Stomach smooth muscle (tissue), 2 donors: ENCODE measurements at regions not wholly inside any gene's neighbourhood (a gene's known extent, or its start where the extent isn't known, plus 50 kb on each side); places are given as distances from the start of the nearest gene placed in this dataset.

Experiments
- H3K27ac ChIP-seq: one replicate; pipeline ENCODE4 v1.7.0; 2013; ENCODE audit warnings: mild to moderate bottlenecking, low read length, inconsistent platforms
- H3K27me3 ChIP-seq, 2 donors: one replicate each; pipeline ENCODE4 v1.7.0; 2013; ENCODE audit warnings: low read length in 2 of 2; ENCODE audit not compliant: insufficient read depth in 2 of 2, control insufficient read depth in 1 of 2
- H3K36me3 ChIP-seq, 2 donors: one replicate each; pipeline ENCODE4 v1.7.0; 2013; ENCODE audit warnings: low read length in 2 of 2; ENCODE audit not compliant: control insufficient read depth in 2 of 2, insufficient read depth in 2 of 2
- H3K4me1 ChIP-seq: one replicate; pipeline ENCODE4 v1.7.0; 2013; ENCODE audit warnings: low read length; ENCODE audit not compliant: control insufficient read depth, insufficient read depth
- H3K4me3 ChIP-seq, 2 donors: one replicate each; pipeline ENCODE4 v1.7.0; 2013; ENCODE audit warnings: low read length in 2 of 2
- H3K9ac ChIP-seq, 2 donors: one replicate each; pipeline ENCODE4 v1.7.0; 2013; ENCODE audit warnings: low read length in 2 of 2, mild to moderate bottlenecking in 1 of 2
- H3K9me3 ChIP-seq, 2 donors: one replicate each; pipeline ENCODE4 v1.7.0; 2013; ENCODE audit warnings: low read length in 2 of 2; ENCODE audit not compliant: control insufficient read depth in 2 of 2
- donor health status: healthy.
- donor health status: Pancreatic carcinoma.

- Histone ChIP-seq H3K9me3 (peaks cover 0 to 9% of the 10 kb centered on the region in 2 donors), H3K4me3 (no peak overlapping the region), H3K9ac (no peak overlapping the region), H3K4me1 (no peaks in the 10 kb centered on the region), H3K27ac (no peak overlapping the region), H3K27me3 (no peaks in the 10 kb centered on the region), H3K36me3 (no peaks in the 10 kb centered on the region)
Observed at GRCh38 chr11:79582434-79582833, 141.6 kb upstream of the TENM4 start.

DNA sequence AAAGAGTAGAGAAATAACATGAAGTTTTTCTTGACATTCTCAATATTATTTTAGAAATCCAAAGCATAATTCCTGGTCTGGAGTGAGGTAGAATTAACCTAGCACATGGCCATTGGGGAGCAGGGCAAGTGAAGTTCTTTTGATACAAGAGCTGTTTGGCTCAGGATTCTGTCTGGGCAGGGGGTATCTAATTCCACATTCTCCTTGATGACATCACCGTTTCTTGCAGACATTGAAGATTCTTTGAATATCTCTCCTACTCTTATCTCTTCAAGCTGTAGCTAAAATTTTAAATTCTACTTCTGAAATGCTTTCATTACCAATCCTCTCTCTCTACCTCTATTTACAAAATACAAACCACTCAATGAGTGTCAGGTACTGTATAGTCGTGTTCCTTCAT lies 138.2 kb upstream of the TENM4 start:
- H3K9me3 ChIP-seq = no peaks in the 10 kb centered on the region
- no peak overlapping the region for H3K27ac ChIP-seq
- no peaks in the 10 kb centered on the region for H3K36me3 ChIP-seq
- H3K9ac ChIP-seq = no peak overlapping the region
- no peak overlapping the region for H3K4me3 ChIP-seq
- H3K4me1 ChIP-seq = no peaks in the 10 kb centered on the region
- no peaks in the 10 kb centered on the region for H3K27me3 ChIP-seq

DNA sequence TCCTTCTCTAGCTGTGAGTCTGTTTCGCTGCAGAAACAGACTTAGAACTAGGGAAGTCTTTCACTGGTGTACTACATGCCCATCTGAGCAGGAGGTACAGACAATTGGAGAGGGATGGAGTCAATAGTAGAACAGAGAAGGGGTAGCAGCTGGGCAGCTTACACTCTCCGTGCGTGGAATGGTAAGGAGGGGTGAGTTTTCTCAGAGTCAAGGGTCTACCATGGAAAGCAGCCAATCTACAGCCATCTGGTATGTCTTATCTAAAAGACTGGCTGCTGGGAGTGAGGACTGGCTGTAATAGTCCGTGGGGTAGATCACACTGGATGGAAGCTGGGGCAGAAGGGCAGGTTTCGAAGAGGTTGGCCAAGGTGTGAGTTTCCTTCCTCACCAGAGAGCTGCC lies 137.3 kb upstream of the TENM4 start:
- Histone ChIP-seq H3K9ac (no peak overlapping the region), H3K27me3 (no peaks in the 10 kb centered on the region), H3K4me1 (no peaks in the 10 kb centered on the region), H3K27ac (no peak overlapping the region), H3K9me3 (no peaks in the 10 kb centered on the region), H3K36me3 (no peaks in the 10 kb centered on the region), H3K4me3 (no peak overlapping the region)

DNA sequence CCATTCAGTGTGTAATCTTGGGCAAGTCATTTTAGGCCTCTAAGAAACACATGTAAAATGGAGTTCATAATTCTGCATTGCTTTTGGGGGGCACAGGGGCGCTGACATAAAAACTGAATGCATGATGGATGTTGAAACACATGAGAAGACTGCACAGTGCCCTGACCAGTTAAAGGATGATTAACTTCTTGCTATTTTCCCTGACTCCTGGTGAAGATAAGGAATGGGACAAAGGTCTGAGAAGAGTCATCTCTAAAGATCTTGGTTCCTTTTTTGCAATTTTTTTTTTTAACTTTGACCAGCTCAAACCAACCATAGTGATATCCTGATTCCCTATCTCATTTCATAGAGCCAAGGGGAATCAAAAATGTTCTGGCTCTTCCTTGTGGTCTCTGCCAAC lies 134.9 kb upstream of the TENM4 start:
- Histone ChIP-seq H3K27me3 (no peaks in the 10 kb centered on the region), H3K9me3 (no peaks in the 10 kb centered on the region), H3K4me1 (no peaks in the 10 kb centered on the region), H3K36me3 (no peaks in the 10 kb centered on the region), H3K9ac (no peak overlapping the region), H3K4me3 (no peak overlapping the region), H3K27ac (no peak overlapping the region)

- Histone ChIP-seq H3K9me3 (peaks cover 0 to 5% of the 10 kb centered on the region in 2 donors), H3K9ac (no peak overlapping the region), H3K4me3 (no peak overlapping the region), H3K27me3 (no peaks in the 10 kb centered on the region), H3K36me3 (no peaks in the 10 kb centered on the region), H3K27ac (no peak overlapping the region), H3K4me1 (no peaks in the 10 kb centered on the region)
Observed at GRCh38 chr11:79570104-79570503, 129.3 kb upstream of the TENM4 start.

DNA sequence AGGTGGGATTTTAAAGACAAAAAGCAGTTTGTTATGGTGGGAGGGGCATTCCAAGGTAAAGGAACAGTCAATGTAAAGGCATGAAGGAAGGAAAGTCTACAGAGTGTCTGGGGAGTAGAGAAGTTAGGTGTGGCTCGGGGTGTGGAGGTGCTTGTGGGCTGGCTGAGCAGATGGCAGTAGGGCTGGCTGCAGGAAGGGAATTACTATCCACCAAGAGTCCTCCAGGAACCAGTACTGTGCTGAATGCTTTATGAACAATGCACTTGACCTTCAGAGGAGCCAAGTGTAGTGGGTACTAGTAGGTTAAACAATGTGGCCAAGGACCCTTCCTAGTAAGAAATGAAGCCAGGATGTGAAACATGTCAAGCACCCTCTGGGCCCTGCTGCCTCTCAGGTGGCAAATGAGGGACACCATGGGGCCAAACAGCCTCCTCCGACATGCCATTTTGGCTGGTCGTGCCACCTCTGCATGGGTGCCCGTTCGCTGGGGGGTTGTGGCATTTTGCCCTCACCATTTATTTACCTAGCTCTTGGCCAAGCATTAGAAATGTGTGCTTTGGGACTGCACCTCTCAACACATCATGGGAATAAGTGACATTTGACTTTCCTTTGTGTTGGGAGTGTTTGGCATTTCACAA lies 123.6 kb upstream of the TENM4 start:
- no peaks in the 10 kb centered on the region for H3K27me3 ChIP-seq
- peaks cover 0 to under 1% of the 10 kb centered on the region in 2 donors for H3K9me3 ChIP-seq
- H3K27ac ChIP-seq = no peak overlapping the region
- no peak overlapping the region for H3K9ac ChIP-seq
- H3K4me3 ChIP-seq = no peak overlapping the region
- no peaks in the 10 kb centered on the region for H3K4me1 ChIP-seq
- H3K36me3 ChIP-seq = no peaks in the 10 kb centered on the region

DNA sequence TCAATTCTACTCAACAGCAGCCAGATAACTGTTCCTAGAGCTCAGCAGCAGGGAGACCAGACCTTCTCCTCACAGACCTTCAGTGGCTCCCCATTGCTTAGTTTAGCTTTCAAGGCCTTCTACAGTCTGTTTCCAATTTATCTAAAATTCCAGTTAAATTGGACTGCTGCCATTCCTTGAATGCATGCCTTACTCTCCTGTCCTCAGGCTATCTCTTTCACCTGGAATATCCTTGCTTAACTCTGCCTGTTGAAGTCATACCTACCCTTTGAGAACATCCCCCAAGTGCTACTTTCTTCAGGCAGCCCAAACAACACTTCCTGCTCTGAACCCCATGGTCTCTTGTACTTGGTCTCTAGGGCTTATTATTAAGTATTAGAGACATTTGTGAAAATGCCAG lies 120.7 kb upstream of the TENM4 start:
- Histone ChIP-seq H3K4me3 (no peak overlapping the region), H3K27me3 (no peaks in the 10 kb centered on the region), H3K4me1 (no peaks in the 10 kb centered on the region), H3K27ac (no peak overlapping the region), H3K36me3 (no peaks in the 10 kb centered on the region), H3K9ac (no peak overlapping the region), H3K9me3 (no peaks in the 10 kb centered on the region)

GRCh38 chr11:79550809-79551208 lies 110.0 kb upstream of the TENM4 start:
- Histone ChIP-seq H3K9me3 (no peaks in the 10 kb centered on the region), H3K4me3 (no peak overlapping the region), H3K9ac (no peak overlapping the region), H3K4me1 (no peaks in the 10 kb centered on the region), H3K36me3 (no peaks in the 10 kb centered on the region), H3K27ac (no peak overlapping the region), H3K27me3 (no peaks in the 10 kb centered on the region)

- no peak overlapping the region for H3K9ac ChIP-seq
- no peaks in the 10 kb centered on the region for H3K36me3 ChIP-seq
Observed at GRCh38 chr11:79547256-79547655, 106.4 kb upstream of the TENM4 start.

GRCh38 chr11:79546351-79546750 lies 105.5 kb upstream of the TENM4 start:
- Histone ChIP-seq H3K27ac (no peak overlapping the region), H3K4me1 (no peaks in the 10 kb centered on the region), H3K27me3 (no peaks in the 10 kb centered on the region), H3K36me3 (no peaks in the 10 kb centered on the region), H3K4me3 (no peak overlapping the region), H3K9me3 (no peaks in the 10 kb centered on the region), H3K9ac (no peak overlapping the region)

More at GRCh38 chr11:79547256-79547655, 106.4 kb upstream of the TENM4 start:
- H3K4me3 ChIP-seq = no peak overlapping the region
- H3K9me3 ChIP-seq = no peaks in the 10 kb centered on the region
- H3K27me3 ChIP-seq = no peaks in the 10 kb centered on the region
- H3K27ac ChIP-seq = no peak overlapping the region
- H3K4me1 ChIP-seq = no peaks in the 10 kb centered on the region

- H3K4me1 ChIP-seq = no peaks in the 10 kb centered on the region
- no peaks in the 10 kb centered on the region for H3K27me3 ChIP-seq
- no peak overlapping the region for H3K27ac ChIP-seq
- no peaks in the 10 kb centered on the region for H3K9me3 ChIP-seq
- no peak overlapping the region for H3K4me3 ChIP-seq
- no peak overlapping the region for H3K9ac ChIP-seq
- no peaks in the 10 kb centered on the region for H3K36me3 ChIP-seq
Observed at GRCh38 chr11:79544361-79544760, 103.5 kb upstream of the TENM4 start.
